Uterus (tissue), 3 donors: ENCODE measurements at regions not wholly inside any gene's neighbourhood (a gene's known extent, or its start where the extent isn't known, plus 50 kb on each side); places are given as distances from the start of the nearest gene placed in this dataset.
A peak's percentile ranks its signal among the peaks of the same experiment; 100 is the strongest.

ENCODE experiments used
- DNase-seq, 2 donors: peaks; one replicate each; pipeline ENCODE4 v3.0.0-alpha.2; 2019 to 2020
- H3K27ac ChIP-seq, 2 donors: fragments of 200-600 bp; sonication (generic); 1 replicate in 1 of 2; 2 replicates in 1 of 2; pipeline ENCODE4 v1.5.1; 2016 to 2018
- H3K27me3 ChIP-seq, 2 donors: fragments of 200-600 bp; sonication (generic); one replicate each; pipeline ENCODE4 v1.5.1; 2018 to 2019; ENCODE audit warnings: control low read depth in 1 of 2
- H3K36me3 ChIP-seq, 2 donors: fragments of 200-600 bp; sonication (generic); one replicate each; pipeline ENCODE4 v1.5.1; 2019; ENCODE audit warnings: control low read depth in 1 of 2
- H3K4me1 ChIP-seq, 2 donors: fragments of 200-600 bp; sonication (generic); one replicate each; pipeline ENCODE4 v1.5.1; 2018 to 2019; ENCODE audit warnings: control low read depth in 1 of 2
- H3K4me3 ChIP-seq, 2 donors: fragments of 200-600 bp; sonication (generic); 1 replicate in 1 of 2; 2 replicates in 1 of 2; pipeline ENCODE4 v1.5.1; 2018 to 2019; ENCODE audit warnings: mild to moderate bottlenecking in 1 of 2
- H3K9me3 ChIP-seq, 2 donors: fragments of 200-600 bp; sonication (generic); one replicate each; pipeline ENCODE4 v1.5.1; 2019; ENCODE audit warnings: control low read depth in 1 of 2
- POLR2A ChIP-seq, 2 donors: fragments of 450-650 bp; IDR thresholded peaks; one replicate each; pipeline ENCODE4 v1.6.1; 2016; ENCODE audit warnings: antibody characterized with exemption in 2 of 2, mild to moderate bottlenecking in 1 of 2, moderate library complexity in 1 of 2
- intact Hi-C: fragments of 100-400 bp; cut with DNase I; formaldehyde crosslinking; loops from one replicate; pipeline ENCODE4 v1.15.1; 2023; ENCODE audit warnings: low total_unique reads
- TF ChIP-seq, protein P1 (sequence below), 4 experiments: fragments of 200-600 bp in 2 of 4; fragments of 450-650 bp in 2 of 4; sonication (generic) in 2 of 4; IDR thresholded peaks; one replicate each; pipeline ENCODE4 v1.5.1; 2016 to 2019; ENCODE audit warnings: antibody characterized with exemption in 4 of 4, mild to moderate bottlenecking in 2 of 4, moderate library complexity in 1 of 4
- donor health status: DM: yes; HTN: yes; CAD: no.

DNA sequence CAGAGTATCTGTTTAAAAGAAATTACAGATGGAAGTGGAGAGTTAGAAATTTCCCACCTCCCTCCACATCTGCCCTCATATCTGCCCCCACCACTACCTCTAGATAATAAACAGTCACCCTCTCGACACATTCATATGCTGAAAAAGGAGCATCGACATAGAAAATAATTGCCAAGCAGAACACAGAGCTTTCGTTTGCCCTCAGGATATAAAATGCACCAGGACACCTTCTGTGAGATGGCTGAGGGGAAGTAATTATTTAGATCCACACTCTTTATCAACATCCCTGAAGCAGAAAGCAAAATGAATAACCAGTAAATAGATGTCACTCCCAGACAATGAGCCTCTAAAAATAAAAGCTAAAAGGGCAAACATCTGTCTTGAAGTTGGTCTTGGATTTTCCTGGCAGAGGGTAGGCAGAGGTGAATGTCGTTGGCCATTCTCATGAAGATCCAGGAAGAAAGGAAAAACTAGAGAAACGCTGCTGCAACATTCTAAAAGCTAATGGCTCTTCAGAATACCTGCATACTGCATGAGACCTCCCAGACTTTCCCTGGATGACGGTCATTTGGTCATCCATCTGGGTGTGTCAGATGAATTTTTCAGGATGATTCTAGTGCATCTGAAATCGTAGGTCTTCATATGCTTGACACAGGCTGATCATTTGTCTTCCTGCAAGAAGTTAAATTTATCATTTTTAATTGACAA lies 527.5 kb downstream of the RFC3 start:
- no peak for TF ChIP-seq POLR2A (IDR thresholded peaks at IDR 0.05)
- TF ChIP-seq, protein P1, sequence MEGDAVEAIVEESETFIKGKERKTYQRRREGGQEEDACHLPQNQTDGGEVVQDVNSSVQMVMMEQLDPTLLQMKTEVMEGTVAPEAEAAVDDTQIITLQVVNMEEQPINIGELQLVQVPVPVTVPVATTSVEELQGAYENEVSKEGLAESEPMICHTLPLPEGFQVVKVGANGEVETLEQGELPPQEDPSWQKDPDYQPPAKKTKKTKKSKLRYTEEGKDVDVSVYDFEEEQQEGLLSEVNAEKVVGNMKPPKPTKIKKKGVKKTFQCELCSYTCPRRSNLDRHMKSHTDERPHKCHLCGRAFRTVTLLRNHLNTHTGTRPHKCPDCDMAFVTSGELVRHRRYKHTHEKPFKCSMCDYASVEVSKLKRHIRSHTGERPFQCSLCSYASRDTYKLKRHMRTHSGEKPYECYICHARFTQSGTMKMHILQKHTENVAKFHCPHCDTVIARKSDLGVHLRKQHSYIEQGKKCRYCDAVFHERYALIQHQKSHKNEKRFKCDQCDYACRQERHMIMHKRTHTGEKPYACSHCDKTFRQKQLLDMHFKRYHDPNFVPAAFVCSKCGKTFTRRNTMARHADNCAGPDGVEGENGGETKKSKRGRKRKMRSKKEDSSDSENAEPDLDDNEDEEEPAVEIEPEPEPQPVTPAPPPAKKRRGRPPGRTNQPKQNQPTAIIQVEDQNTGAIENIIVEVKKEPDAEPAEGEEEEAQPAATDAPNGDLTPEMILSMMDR (IDR thresholded peaks at IDR 0.05): no peak
- H3K9me3 ChIP-seq: no peaks in the 10 kb centered on the region
- H3K4me3 ChIP-seq: no peak overlapping the region
- H3K36me3 ChIP-seq: no peaks in the 10 kb centered on the region
- no peak for DNase-seq
- intact Hi-C loops: no loop called here
- H3K4me1 ChIP-seq: no peaks in the 10 kb centered on the region
- H3K27ac ChIP-seq: no peak overlapping the region
- H3K27me3 ChIP-seq: no peaks in the 10 kb centered on the region

DNA sequence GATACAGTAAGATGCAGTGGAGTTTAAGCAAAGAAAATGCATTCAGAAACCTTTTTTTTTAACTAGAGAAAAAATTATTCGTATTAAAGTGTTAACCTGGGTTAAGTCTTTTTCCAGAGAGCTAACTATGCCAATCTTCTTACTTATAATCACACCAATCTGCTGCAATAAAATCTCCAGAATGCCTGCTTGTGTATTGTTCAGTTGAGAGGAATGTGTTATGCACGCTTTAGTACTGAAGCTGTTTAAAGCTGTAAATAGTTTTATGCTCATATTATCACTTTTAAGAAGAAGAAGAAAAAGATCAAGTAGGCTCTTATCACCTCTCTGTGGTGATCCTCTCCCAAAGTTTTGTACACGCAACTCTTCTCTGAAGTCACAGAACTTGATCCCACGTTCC lies 528.7 kb downstream of the RFC3 start:
- H3K27ac ChIP-seq: no peak overlapping the region
- intact Hi-C loops: no loop called here
- DNase-seq: no peak
- TF ChIP-seq, protein P1 (IDR thresholded peaks at IDR 0.05): no peak
- no peak for TF ChIP-seq POLR2A (IDR thresholded peaks at IDR 0.05)
- H3K9me3 ChIP-seq: no peaks in the 10 kb centered on the region
- H3K4me3 ChIP-seq: no peak overlapping the region
- no peaks in the 10 kb centered on the region for H3K27me3 ChIP-seq
- H3K36me3 ChIP-seq: no peaks in the 10 kb centered on the region
- no peaks in the 10 kb centered on the region for H3K4me1 ChIP-seq

DNA sequence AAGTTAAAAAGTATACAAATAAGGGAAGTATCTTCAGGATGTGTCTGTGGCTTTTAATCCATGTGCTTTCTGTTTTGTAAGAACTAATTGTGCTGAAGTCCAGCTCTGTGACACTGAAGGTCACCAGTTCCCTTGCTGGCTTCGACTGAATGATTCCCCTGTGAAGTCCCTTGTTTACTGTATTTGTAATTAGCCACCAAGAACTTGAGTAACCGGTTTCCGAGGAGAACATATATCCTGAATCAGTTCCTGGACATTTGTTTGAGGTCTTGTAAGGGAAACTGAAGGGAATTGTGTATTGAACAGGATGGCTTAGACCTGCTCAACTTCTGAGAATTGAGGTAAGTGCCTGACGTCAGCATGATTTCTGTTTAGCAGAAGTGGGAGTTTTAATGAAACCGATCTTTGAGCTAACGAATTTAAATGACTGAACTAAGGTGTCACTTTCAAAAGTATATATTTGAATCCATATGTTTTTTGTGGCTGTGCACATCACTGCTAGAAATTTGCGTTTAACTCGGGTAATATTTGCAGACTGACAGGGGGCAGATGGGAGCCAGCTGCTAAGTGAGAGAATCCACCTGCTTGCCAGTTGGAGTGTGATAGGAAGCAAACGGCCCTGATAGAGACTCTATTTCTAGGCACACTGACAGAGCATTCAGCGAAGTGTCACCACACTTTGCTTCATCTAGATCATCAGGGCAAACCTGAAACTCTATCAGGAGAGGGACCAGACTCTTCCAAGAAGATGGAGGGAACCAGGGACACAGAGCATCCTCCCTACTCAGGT lies 530.0 kb downstream of the RFC3 start:
- intact Hi-C loops: no loop called here
- H3K36me3 ChIP-seq: no peaks in the 10 kb centered on the region
- no peak for DNase-seq

DNA sequence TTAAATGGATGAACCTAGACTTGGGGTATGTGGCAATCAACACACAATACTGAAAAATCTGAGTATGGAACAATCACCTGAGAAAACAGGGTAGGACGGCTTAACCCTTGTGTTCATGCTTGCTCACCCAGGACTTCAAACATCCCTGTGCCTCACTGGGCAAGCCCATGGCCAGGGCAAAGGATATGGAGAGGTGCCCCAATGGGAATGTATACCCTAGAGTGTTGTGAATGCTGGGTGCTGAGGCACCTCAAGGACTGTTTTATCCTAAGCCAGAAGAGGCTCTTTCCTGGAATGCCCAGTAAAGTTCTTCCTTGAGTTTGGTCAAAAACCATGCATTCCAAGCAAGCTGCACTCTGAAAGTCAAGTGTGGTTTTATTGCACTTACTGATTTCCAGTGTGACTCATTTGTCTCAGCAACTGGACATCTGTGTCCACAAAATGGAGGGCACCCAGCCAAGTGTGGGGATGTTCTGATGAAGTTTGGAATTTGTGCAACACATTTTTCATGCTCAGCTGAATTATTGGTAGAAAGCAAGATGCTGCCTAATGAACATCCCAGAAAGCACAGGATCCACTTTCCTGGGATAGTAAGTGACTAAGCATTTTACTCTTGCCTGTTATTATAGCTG lies 531.3 kb downstream of the RFC3 start:
- intact Hi-C loops: no loop called here
- Histone ChIP-seq H3K36me3 (no peaks in the 10 kb centered on the region), H3K27ac (no peak overlapping the region), H3K4me1 (no peaks in the 10 kb centered on the region), H3K4me3 (no peak overlapping the region), H3K9me3 (no peaks in the 10 kb centered on the region), H3K27me3 (no peaks in the 10 kb centered on the region)
- no peak for TF ChIP-seq POLR2A (IDR thresholded peaks at IDR 0.05)
- TF ChIP-seq, protein P1 (IDR thresholded peaks at IDR 0.05): no peak
- DNase-seq: peak; percentile 44 to 59

More for the DNA sequence above, 530.0 kb downstream of the RFC3 start:
- Histone ChIP-seq H3K4me3 (no peak overlapping the region), H3K27ac (no peak overlapping the region), H3K4me1 (no peaks in the 10 kb centered on the region), H3K27me3 (no peaks in the 10 kb centered on the region), H3K9me3 (no peaks in the 10 kb centered on the region)
- TF ChIP-seq, protein P1 (IDR thresholded peaks at IDR 0.05): no peak
- no peak for TF ChIP-seq POLR2A (IDR thresholded peaks at IDR 0.05)

DNA sequence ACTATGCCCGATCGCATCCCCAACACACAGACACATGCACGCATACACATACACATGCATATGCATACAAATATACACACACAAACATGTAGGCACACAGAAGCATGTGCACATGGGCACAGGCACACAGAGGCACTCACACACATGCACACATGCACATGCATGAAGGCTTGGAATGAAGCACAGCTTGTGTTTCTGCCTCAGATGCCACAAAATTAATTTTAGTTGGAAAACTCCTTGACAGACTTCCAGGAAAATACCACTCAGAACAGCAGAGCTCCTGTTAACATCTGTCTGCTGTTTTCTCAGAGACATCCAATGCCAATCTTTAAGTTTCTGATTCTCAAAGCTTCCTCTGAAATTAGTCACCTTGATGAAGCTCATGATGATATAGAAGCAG lies 532.7 kb downstream of the RFC3 start:
- Histone ChIP-seq H3K27ac (no peak overlapping the region), H3K9me3 (no peaks in the 10 kb centered on the region), H3K4me3 (no peak overlapping the region), H3K36me3 (no peaks in the 10 kb centered on the region), H3K27me3 (no peaks in the 10 kb centered on the region), H3K4me1 (no peaks in the 10 kb centered on the region)
- no peak for DNase-seq
- TF ChIP-seq, protein P1 (IDR thresholded peaks at IDR 0.05): no peak
- TF ChIP-seq POLR2A (IDR thresholded peaks at IDR 0.05): no peak
- intact Hi-C loops: no loop called here
